GM12801 (cell line): ENCODE measurements at regions not wholly inside any gene's neighbourhood (a gene's known extent, or its start where the extent isn't known, plus 50 kb on each side); places are given as distances from the start of the nearest gene placed in this dataset.

Source experiments
- TF ChIP-seq, protein P1 (sequence below): IDR thresholded peaks from one replicate; pipeline ENCODE4 v1.5.1; 2011; ENCODE audit warnings: control low read depth; ENCODE audit not compliant: insufficient read length; ENCODE audit errors: extremely low read depth

DNA sequence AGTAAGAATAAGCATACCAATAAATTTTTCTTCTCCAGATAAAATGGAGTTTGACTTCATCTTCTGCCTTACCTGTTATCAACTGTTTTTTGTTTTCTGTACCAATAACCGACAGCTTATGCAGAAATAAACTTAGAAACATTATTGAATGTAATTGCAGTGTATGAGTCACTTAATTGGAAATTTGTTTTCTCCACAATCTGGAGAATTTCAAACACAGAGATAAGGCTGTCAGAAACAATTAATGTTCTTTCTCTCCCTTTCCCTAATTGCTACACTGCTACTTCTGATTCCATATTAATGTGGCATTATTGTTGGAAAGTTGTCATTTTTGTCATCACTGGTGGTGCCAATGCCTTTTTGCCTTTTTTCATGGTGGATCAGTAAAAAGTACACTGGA lies 180.3 kb downstream of the SLCO4C1 start:
- TF ChIP-seq, protein P1, sequence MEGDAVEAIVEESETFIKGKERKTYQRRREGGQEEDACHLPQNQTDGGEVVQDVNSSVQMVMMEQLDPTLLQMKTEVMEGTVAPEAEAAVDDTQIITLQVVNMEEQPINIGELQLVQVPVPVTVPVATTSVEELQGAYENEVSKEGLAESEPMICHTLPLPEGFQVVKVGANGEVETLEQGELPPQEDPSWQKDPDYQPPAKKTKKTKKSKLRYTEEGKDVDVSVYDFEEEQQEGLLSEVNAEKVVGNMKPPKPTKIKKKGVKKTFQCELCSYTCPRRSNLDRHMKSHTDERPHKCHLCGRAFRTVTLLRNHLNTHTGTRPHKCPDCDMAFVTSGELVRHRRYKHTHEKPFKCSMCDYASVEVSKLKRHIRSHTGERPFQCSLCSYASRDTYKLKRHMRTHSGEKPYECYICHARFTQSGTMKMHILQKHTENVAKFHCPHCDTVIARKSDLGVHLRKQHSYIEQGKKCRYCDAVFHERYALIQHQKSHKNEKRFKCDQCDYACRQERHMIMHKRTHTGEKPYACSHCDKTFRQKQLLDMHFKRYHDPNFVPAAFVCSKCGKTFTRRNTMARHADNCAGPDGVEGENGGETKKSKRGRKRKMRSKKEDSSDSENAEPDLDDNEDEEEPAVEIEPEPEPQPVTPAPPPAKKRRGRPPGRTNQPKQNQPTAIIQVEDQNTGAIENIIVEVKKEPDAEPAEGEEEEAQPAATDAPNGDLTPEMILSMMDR = no peak

DNA sequence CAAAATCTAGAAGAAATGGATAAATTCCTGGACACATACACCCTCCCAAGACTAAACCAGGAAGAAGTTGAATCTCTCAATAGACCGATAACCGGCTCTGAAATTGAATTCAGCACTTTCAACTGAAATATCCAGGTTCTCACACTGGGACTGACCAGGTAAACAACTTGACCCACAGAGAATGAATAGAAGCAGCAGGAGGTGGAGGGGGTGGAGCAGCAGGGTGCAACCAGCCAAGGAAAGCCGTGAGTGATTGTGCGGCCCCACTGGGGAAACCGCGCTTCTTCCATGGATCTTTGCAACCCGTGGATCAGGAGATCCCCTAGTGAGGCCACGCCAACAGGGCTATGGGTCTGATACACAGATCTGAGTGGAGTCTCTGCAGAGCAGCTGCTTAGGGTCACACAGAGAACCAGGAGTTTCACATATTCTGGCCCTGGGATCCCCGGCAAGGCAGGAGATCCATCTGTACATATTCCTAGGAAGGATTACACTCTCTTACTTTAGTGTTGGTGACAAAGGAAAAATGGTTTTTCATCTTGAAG lies 181.5 kb downstream of the SLCO4C1 start:
- TF ChIP-seq, protein P1 = no peak

DNA sequence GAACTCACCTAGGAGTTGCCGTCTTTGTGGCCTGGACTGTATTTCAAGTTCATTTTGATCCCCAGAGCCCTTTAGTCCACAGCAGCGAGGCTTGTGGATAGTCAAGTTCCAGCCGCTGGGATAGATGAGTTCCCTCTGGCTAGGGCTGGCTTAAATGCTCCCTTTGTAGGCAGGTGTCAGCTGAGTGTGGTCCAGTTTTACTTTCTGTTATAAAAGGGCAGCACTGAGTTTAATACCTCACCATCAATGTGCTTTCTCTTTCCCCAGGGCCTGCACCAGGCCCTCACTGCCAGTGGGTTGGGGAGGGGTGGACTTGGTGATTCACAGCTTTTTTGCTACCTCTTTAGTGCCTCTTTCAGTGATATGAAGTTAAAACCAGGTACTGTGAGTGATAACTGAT lies 188.2 kb downstream of the SLCO4C1 start:
- TF ChIP-seq, protein P1 = no peak

DNA sequence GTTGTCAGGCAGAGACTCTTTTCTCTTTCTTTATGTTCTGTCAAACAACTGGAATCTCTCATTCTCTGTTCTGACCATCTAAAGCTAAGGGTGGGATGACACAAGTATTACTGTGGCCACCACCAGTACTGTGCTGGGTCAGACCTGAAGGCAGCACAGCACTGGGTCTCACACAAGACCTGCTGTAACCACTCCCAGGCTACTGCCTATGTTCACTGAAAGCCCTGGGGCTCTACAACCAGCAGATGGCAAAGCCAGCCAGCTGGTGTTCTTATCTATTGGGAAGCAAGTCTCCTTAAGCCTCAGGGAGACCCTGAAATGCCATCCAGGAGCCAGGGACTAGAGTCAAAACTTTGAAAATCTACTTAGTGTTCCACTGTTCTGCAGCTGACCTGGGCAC lies 189.5 kb downstream of the SLCO4C1 start:
- TF ChIP-seq, protein P1 = no peak

DNA sequence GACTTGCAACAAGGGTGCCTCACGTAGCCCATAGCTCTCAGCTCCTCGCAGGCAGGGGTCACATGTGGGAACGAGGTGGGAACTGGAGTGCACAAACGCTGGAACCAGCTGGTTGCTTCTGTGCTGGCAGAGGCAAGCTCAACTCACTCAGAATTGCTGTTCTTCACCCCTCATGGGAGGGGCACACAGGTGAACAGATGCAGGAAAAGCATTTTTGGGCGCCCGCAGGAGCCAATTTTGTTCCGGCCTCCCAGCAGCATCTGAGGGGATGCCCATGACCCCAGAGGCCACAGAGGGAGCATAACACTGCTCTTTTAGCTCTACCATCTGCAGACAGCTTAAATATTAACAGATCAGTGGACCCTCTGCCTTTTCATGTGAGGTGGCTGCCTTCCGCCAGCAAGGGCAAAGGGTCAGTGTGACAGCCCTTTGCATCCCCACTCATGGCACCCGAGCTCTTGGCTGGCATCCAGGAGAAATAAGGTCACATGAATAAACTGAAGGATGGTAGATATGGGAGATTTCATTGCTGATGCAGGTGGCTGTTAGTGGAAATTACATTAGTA lies 196.2 kb downstream of the SLCO4C1 start:
- TF ChIP-seq, protein P1 = no peak

DNA sequence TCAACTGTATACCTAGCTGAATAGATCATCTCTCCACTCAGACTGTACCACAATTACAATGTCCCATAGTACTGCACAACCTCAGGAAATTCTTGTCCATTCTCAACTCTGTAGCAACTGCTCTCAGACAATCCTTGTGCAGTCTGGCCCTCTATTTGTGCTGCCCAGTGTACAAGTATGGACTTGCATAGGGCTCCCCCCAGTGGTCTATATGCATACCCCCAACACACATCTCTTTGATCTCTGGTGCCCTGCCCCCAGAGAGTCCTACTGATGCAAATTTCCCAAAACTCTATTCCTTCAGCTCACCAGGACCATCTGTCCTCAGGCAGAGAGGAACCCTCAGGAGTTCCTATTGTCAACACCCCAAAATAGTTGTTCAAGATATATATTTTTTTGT lies 205.3 kb downstream of the SLCO4C1 start:
- TF ChIP-seq, protein P1 = no peak

DNA sequence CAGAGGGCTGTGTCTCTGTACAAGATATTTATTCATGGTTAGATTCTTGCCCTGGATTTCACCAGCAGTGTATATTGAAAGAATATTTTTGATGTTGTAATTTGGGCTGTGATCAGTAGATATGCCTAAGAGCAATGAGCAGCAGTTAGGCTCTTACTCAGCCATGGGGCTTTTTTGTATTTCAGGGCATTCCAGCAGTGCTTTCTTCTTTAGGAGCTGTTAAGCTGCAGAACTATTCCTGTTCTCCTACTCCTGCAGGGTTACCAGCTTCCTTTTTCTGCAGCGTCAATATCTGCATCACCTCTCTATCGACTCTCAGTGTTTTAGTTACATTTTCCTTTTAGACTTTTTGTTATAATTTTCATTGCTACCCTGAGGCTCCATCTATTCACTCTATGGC lies 206.2 kb downstream of the SLCO4C1 start:
- TF ChIP-seq, protein P1 = no peak
